B cell (primary cell): ENCODE measurements at regions not wholly inside any gene's neighbourhood (a gene's known extent, or its start where the extent isn't known, plus 50 kb on each side); places are given as distances from the start of the nearest gene placed in this dataset.

ENCODE experiments used
- CTCF ChIP-seq: fragments of 200-600 bp; IDR thresholded peaks from one replicate; pipeline ENCODE4 v1.8.0; 2022; ENCODE audit warnings: antibody characterized with exemption, mild to moderate bottlenecking
- EZH2 ChIP-seq: IDR thresholded peaks from 2 replicates; pipeline ENCODE4 v1.6.1; 2012; ENCODE audit warnings: borderline replicate concordance, low read depth, mild to moderate bottlenecking, moderate library complexity, low read length; ENCODE audit not compliant: insufficient read depth, poor library complexity, severe bottlenecking

GRCh38 chr7:51374936-51375335 is 58.3 kb upstream of the COBL start:
- TF ChIP-seq CTCF (no peak), EZH2 (no peak)
